Right lobe of liver (tissue), 4 donors: ENCODE measurements at regions not wholly inside any gene's neighbourhood (a gene's known extent, or its start where the extent isn't known, plus 50 kb on each side); places are given as distances from the start of the nearest gene placed in this dataset.

Experiments used
- CTCF ChIP-seq, 4 donors: fragments of 200-600 bp in 3 of 4; fragments of 450-650 bp in 1 of 4; IDR thresholded peaks; one replicate each; pipeline versions ENCODE4 v1.5.1 to v1.8.0; 2016 to 2022; ENCODE audit warnings: antibody characterized with exemption in 4 of 4, mild to moderate bottlenecking in 2 of 4
- POLR2A ChIP-seq: fragments of 450-650 bp; IDR thresholded peaks from one replicate; pipeline ENCODE4 v1.6.1; 2017; ENCODE audit warnings: antibody characterized with exemption, mild to moderate bottlenecking
- donor health status: DM: no; HTN: no; CAD: no.
- donor health status: DM: no; HTN: no; CAD: no.
- donor health status: DM: no; HTN: yes; CAD: no.

- TF ChIP-seq CTCF (IDR thresholded peaks at IDR 0.05) (no peak), POLR2A (no peak)
Measured at GRCh38 chr7:16211402-16211925, 209.9 kb downstream of the CRPPA start.
